H1 (cell line): ENCODE measurements at regions not wholly inside any gene's neighbourhood (a gene's known extent, or its start where the extent isn't known, plus 50 kb on each side); places are given as distances from the start of the nearest gene placed in this dataset.

Experiments
- BRCA1 ChIP-seq: IDR thresholded peaks from 2 replicates; pipeline ENCODE4 v1.6.1; 2012; ENCODE audit warnings: low read depth, low read length, improper control_type of control experiment
- EZH2 ChIP-seq: fragments of 200-600 bp; sonication (generic); IDR thresholded peaks from 2 replicates; pipeline ENCODE4 v1.7.1; 2012; ENCODE audit warnings: low read depth, mild to moderate bottlenecking, moderate library complexity, low read length, inconsistent platforms; ENCODE audit not compliant: severe bottlenecking
- POLR2A ChIP-seq, 2 experiments: IDR thresholded peaks; 1 replicate in 1 of 2; 2 replicates in 1 of 2; pipeline ENCODE4 v1.6.1; 2011; ENCODE audit warnings: low read depth in 2 of 2, low read length in 2 of 2, mild to moderate bottlenecking in 2 of 2; ENCODE audit errors: control extremely low read depth in 1 of 2
- POLR2AphosphoS5 ChIP-seq: IDR thresholded peaks from 2 replicates; pipeline ENCODE4 v1.6.1; 2011; ENCODE audit warnings: low read depth, low read length
- RAD21 ChIP-seq, 2 experiments: IDR thresholded peaks in 1 of 2; conservative IDR thresholded peaks in 1 of 2; 2 replicates each; pipeline ENCODE4 v1.6.1; 2011; ENCODE audit warnings: low read depth in 2 of 2, low read length in 2 of 2, improper control_type of control experiment in 1 of 2, inconsistent platforms in 1 of 2, mild to moderate bottlenecking in 1 of 2, moderate library complexity in 1 of 2
- YY1 ChIP-seq: IDR thresholded peaks from 2 replicates; pipeline ENCODE4 v1.6.1; 2011; ENCODE audit warnings: low read depth, mild to moderate bottlenecking, low read length
- TF ChIP-seq, protein P1 (sequence below), 3 experiments: IDR thresholded peaks; 1 replicate in 2 of 3; 2 replicates in 1 of 3; pipeline versions ENCODE4 v1.5.1 to v1.6.1; 2011; ENCODE audit warnings: low read length in 3 of 3, mild to moderate bottlenecking in 3 of 3, inconsistent platforms in 2 of 3, low read depth in 1 of 3, moderate library complexity in 1 of 3; ENCODE audit not compliant: insufficient read depth in 1 of 3; ENCODE audit errors: control extremely low read depth in 1 of 3
- TF ChIP-seq, protein P2 (sequence below): IDR thresholded peaks from 2 replicates; pipeline ENCODE4 v1.6.1; 2012; ENCODE audit warnings: inconsistent platforms

DNA sequence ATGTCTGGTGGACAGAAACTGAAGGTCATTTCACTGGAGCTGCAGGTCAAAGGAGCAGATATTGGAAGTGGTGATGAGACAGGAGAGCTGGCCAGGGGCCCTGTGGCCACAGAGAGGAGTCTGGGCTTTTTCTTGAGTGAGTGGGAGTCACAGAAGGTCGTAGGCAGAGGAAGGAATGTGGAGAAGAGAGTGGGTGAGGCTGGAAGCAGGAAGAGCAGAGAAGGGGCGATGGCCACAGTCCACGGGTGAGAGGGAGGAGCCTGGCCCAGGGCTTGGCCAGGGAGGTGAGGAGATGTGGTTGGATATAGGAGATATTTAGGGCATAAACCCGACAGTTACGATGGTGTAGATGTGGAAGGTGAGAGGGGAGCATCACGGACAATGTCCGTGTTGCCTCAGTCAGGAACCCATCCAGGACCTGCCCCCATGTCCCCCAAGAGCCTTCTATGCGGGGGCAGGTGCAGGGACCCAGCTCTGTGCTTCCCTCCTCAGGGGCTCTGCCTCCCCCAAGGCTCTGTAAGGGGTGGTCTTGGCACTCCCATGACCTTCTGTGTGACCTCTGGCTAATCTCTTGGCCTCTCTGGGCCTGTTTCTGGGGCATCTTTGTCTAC, 150.5 kb upstream of the PTPN1 start:
- TF ChIP-seq POLR2A (IDR thresholded peaks at IDR 0.05; ENCODE audit: control extremely low read depth in 1 of 2, low read depth in 2 of 2, low read length in 2 of 2) = no peak
- TF ChIP-seq, protein P1, sequence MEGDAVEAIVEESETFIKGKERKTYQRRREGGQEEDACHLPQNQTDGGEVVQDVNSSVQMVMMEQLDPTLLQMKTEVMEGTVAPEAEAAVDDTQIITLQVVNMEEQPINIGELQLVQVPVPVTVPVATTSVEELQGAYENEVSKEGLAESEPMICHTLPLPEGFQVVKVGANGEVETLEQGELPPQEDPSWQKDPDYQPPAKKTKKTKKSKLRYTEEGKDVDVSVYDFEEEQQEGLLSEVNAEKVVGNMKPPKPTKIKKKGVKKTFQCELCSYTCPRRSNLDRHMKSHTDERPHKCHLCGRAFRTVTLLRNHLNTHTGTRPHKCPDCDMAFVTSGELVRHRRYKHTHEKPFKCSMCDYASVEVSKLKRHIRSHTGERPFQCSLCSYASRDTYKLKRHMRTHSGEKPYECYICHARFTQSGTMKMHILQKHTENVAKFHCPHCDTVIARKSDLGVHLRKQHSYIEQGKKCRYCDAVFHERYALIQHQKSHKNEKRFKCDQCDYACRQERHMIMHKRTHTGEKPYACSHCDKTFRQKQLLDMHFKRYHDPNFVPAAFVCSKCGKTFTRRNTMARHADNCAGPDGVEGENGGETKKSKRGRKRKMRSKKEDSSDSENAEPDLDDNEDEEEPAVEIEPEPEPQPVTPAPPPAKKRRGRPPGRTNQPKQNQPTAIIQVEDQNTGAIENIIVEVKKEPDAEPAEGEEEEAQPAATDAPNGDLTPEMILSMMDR (IDR thresholded peaks at IDR 0.05; ENCODE audit: control extremely low read depth in 1 of 3, insufficient read depth in 1 of 3, low read depth in 1 of 3, low read length in 3 of 3) = no peak
- TF ChIP-seq, protein P2, sequence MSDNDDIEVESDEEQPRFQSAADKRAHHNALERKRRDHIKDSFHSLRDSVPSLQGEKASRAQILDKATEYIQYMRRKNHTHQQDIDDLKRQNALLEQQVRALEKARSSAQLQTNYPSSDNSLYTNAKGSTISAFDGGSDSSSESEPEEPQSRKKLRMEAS = no peak
- no peak for TF ChIP-seq RAD21 (IDR thresholded peaks at IDR 0.05 in 1 of 2, conservative IDR thresholded peaks at IDR 0.05 in 1 of 2; ENCODE audit: low read depth in 2 of 2, low read length in 2 of 2)
- no peak for TF ChIP-seq EZH2
- no peak for TF ChIP-seq POLR2AphosphoS5
- TF ChIP-seq BRCA1 = no peak
- TF ChIP-seq YY1 = no peak
